T1000 (cell line): ENCODE measurements at regions not wholly inside any gene's neighbourhood (a gene's known extent, or its start where the extent isn't known, plus 50 kb on each side); places are given as distances from the start of the nearest gene placed in this dataset.

Experiments
- DNase-seq: peaks from one replicate; lab custom pipeline; 2025; ENCODE audit warnings: mixed read lengths; lab: John Stamatoyannopoulos, UW

DNA sequence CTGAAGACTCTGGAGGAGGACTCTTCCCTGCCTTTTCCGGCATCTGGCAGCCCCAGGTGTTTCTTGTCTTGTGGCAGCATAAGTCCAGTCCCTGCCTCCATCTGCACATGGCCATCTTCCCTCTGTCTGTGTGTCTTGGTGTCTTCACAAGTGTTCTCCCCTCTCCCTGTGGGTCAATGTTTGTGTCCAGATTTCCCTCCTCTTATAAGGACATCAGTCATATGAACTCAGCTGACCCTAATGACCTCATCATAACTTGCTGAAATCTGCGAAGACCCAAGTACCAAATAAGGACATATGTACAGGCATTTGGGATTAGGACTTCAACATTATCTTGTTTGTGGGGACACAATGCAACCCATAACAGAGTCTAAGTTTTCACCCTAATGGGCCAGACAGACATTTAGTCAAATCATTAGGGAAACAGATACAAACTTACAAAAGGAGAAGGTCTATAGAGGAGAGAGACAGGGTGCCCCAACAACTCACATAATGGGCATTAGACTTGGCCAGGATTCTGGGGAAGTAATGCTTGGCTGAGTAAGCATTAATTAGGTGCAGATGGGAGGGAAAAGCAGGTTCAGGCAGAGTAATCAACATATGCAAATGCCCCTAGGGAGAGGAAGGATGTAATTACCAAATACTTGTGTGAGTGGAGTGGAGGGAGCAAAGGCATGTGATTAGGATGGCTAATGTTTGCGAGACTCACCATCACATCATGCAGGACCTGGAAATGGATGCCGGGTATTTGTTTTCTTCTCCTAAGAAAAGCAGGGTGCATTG, 372.8 kb upstream of the TBL1XR1 start:
- no peak for DNase-seq

DNA sequence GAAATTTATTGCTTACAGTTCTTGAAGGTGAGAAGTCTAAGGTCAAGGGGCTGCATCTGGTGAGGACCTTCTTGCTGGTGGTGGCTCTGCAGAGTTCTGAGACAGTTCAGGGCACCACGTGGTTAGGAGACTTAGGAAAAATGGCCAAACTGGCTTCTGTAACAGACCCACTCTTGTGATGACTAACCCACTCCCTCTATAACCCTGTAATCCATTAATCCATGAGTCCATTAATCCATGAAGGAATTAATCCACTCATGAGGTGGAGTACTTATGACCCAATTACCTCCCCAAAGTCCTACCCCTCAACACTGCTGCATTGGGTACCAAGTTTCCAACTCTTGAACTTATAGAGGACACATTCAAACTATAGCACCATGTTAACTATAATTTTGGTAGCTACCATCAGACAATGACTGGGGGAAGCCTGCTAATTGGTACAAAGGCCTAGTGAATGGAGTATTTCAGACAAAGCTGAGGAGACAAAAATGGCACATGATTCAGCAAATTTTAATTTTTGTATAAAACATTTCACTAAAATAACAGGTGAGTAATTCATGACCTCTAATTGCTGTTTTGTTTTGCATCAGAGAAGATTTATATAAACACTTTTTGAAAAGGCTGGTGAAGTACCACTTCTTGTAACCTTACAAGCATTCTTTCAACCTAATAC, 374.1 kb upstream of the TBL1XR1 start:
- DNase-seq = no peak

DNA sequence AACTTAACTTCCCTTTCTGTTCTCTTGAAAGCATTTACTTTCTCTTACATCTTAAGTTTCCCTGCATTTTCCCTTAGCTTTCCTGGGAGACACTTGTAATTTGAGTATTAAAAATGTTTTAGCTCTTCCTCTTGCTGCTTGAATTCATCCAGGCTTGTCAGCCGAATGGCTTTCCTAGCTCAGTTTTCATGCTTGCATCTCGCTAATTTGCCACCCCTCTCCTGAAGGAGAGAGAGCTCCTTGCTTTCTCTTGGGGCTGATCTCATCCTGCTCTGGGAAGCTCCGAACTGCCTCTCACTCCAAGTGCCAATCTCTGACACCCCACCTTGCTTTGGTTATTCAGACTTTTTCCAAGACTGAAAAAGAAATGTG, 374.6 kb upstream of the TBL1XR1 start:
- DNase-seq = no peak

DNA sequence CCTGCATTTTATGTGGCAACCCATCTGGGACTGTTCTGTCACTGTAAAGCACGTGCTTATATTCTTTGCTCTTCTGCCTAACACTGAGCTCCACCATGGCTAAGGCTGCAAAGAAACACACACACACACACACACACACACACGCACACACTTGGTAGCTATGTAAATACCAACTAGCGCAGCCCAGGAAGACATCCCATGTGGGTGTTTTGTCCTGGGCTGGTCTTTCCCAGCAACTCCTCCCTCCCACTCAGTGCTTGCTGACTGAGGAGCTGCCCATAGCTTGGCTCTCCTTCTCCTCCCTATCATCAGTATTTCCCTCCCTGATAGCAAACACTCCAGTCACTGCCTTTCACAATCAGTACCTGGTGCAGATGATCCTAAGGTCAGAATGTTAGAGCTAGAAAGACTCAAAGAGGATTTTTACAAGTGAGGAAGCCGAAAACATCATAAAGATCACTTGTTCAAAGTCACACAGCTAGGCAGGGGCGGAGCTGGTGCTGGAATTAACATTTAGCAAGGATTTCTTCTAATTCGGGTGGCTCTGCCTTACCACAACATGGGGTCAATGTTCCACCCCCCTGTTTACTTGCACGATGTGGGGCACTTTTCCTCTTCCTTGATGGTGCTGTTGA, 377.1 kb upstream of the TBL1XR1 start:
- DNase-seq = no peak

DNA sequence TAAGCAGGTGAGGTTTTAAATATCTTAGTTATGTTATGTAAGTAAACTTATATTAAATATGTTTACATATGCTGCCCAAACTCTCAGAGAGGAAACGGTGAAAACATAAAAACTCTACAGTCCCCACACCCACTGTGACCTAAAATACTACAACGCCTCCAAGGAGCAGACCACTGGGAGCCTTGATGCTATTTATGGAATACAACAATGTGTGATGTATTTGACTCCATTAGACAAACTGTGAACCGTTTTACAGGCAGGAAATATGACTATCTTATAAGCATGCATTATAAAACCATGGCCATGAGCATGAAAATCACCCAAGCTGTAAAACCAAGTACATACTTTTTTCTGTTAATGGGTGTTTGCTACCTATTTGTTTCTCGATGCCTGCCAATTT, 379.5 kb upstream of the TBL1XR1 start:
- no peak for DNase-seq

DNA sequence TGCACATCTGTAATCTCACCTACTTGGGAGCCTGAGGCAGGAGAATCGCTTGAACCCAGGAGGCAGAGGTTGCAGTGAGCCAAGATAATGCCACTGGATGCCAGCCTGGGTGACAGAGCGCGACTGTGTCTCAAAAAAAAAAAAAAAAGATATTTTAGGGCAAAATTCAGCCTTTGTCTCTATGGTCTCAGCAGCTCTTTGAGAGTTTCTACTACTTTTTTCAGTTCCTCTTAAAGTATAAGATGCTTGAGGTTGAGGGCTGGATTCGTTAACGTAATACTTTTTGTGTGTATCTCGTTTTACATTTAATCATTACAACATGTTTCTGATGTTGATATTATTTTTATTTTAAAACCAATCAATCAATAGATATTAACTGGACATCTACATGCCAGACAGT, 381.2 kb upstream of the TBL1XR1 start:
- DNase-seq = no peak

DNA sequence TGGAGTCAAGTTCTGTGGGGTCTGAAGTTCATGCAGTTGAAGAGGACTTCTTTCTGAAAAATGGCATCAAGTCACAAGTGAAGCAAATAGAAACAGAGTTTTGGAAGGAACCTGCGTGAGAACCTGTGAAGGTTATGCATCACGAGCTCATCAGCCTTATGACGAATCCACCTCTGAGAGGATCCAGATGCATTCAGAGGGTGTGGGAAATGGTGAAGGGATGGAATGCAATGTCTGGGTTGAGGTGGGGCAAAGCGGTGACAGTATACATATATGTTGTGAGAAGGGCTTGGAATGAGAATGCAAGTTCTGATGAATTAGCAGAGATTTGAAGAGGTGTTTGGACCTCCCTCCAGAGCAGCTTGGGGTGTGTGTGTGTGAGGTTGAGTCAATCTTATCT, 382.1 kb upstream of the TBL1XR1 start:
- no peak for DNase-seq

DNA sequence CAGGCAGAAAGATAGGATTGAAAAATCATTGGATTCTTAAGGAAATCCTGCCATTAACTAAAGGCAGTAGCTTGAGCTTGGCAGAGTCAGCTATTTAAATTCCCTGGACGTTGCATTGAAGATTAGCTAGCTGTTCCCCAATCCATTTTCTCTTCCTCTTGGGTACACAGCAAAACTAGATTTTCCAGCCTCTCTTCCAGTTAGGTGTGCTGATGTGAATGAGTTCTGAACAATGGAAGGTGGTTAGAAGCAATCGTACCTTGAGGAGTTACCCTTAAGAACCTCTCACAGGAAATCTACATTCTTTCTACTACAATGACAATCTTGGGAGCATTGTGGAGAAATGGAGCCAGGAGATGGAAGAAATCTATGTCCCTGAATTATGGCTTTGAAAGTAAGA, 383.2 kb upstream of the TBL1XR1 start:
- no peak for DNase-seq

DNA sequence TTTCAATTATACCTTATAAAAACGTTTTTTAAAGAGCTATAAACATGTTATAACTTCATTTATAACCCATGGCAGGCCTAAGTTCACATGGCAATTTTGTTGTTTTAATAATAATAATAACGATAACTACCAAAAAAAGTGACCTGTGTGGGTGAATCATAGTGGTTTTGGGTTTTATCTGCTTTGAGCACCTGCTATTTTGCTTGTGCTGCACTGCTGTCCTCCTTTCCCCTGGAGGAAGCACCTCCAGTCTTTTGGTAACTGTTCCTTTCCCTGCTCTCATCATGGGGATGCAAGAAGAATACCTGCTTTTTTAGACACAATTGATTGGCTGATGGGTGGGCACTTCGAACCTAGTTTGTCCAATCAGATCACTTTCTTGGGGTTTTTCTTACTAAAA, 388.0 kb upstream of the TBL1XR1 start:
- no peak for DNase-seq

DNA sequence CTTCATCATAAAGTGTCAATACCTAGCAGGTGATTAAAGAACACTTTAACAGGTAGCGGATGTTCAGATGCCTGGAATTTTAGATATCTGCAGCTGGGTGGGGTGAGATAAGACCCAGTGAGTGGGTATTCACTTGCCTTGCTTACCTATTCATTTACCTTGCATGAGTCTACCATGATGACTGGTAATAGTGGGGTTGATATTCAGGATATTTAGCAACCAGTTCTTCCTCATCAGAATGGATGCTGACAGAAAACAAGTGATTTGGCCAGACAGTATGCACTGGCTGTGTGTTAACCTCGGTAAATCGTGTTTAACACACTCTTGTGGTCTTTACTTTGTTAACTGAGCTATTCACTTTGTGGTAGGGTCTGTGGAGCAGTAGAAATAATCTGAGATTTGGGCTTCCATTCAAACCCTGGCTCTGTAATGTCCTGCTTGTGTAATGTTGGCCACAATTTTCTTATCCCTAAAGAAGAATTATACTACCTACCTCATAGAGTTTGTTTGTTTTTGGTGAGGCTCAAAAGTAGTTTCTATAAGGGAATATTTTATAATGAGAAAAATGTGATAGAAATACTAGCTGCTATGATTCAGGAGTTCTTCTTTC, 391.9 kb upstream of the TBL1XR1 start:
- no peak for DNase-seq

DNA sequence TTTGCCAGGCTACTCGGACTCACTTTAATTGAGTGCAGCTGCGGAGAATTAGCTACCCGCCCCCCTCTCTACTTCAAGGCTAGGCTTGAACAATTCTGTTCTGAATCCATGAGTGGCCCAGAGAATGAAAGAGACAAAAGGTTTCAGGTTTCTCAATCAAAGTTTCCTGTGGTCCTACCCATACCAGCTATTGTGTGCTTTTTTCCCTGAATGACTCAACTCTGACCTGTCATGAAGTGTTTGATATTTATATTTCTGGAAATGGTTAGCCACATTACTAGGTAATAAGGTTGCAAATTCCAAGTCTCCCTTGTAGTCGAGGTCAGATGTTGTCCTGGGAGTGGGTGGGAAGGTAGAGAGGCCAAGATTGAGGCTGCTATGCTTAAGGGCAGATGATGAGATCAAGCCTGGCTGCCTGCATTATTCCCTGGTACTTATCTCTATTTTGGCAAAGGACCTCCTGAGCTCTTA, 392.7 kb upstream of the TBL1XR1 start:
- peak; percentile 33 for DNase-seq

DNA sequence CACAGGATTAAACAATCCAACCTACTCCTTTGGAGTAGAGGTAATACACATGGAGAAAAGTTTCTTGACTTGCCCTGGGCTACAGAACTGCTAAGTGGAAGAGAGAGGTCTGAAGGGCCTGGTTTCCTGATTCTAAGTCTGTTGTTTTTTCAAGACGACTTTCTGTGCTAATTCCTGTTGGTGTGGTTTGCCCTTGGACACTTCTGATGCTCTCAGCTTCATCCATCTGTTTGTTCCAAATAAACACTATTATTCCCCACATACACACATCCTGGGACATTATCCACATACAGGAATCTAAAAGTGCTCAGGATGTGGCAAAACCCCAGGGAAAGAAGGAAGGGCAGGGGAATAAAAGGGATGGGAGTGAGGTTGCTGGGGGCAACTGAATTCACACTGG, 393.5 kb upstream of the TBL1XR1 start:
- no peak for DNase-seq

DNA sequence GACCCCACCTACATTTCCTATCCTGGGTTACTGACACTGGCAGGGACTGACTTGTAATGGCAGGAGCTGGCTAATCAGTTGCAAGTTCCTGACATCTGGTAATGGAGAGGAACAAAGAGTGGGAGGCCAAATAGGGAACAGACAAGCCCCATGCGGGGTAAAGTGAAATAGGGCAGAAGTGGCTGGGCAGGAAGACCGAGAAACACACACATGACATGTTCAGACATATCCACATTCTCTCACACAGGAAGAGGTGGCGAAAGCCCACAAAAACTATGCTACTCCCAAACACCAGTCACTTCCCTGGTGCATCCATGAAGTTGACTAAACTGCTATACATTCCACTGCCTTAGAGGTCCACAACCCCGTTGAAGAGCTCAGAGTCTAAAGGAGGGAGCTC, 394.1 kb upstream of the TBL1XR1 start:
- DNase-seq = no peak

DNA sequence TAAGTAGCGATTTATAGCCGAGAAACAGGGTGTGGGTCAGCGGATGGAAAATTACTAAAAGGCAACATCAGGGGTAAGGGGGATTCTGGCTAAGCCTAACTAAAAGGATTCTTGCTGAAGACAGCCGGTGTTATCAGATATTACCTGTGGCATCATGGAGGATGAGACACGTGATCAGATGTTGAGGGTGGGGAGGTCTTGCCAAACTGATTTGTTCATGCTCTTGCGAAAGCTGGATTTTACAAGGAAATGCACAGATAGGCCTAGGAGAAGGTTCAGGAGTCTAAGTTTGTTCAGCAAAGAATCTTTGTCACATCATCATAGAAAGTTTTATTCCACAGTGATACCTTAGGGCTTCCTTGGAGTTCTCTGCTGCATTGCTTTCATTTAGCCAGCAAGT, 396.8 kb upstream of the TBL1XR1 start:
- no peak for DNase-seq

DNA sequence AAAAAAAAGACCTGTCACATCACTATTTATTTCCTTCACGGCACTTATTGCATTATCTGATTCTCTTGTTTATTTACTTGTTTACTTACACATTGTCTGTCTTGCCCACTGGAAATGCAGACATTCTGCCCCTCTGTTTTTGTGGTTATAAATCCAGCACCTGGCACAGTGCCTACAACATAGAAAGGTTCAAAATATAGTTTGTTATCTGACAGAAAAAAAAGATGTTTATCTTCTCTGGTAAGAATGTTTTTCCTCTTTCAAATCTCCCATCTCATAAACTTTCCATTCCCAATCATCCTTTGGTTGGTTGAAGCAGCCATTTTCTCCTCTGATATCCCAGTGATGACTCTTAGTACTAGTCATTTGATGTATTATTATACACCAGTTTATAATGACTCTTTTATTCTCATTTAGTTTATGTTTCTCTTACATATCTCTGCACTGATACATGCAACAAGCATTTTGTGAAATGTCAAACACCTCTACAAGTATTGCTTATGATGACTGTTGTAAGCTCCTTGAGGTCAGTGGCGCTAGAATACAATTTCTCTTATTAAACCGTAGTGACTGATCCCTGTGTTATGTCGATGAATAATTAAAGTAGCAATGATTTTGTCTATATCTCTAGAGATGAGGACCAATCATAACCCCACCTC, 398.4 kb upstream of the TBL1XR1 start:
- no peak for DNase-seq

DNA sequence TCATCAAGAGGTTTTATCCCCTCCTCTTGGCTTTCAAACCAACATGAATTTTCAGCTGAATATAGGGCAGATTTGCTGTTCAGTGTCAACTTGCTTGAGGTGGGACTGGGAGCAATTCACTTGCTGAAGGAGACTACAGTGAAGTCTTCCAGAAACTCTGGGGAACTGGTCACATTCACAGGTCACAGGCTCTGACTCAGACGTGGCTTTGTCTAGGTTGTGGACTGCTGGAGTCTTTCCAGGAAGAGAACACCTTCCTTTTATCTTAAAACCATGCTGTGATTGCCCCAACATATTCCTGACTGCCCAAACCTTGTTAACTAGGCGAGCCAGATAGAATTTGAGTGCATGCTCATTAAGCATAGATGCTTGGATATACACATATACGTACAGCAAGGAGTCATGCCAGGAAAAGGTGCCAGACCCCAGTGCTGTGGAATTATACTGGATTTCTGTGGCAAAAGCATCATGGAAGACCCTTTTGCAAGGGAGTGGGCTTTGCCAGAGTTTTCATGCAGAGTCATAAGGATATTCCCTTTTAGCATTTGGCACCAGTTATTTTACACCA, 399.1 kb upstream of the TBL1XR1 start:
- DNase-seq = no peak

DNA sequence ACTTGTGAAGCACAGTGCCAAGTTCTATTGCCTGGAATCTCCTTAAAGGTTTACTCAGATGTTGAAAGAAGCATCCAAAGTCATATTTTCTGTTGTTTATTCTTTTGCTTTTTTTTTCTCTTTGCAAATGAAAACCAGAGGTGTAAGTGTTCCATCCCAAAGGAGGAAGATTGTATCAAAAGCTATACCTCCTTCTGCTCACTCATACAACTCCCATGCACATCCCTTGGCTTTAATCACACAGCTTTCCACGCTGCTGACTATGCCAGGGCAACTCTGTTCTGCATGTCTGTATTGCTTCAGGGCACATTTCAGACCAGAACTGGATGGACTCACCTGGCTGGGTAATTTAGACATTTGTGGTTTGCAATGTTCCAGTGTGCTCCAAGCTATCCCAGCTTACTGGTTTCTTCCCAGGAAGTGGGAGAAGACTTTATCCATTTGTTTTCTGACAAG, 399.6 kb upstream of the TBL1XR1 start:
- DNase-seq = no peak

DNA sequence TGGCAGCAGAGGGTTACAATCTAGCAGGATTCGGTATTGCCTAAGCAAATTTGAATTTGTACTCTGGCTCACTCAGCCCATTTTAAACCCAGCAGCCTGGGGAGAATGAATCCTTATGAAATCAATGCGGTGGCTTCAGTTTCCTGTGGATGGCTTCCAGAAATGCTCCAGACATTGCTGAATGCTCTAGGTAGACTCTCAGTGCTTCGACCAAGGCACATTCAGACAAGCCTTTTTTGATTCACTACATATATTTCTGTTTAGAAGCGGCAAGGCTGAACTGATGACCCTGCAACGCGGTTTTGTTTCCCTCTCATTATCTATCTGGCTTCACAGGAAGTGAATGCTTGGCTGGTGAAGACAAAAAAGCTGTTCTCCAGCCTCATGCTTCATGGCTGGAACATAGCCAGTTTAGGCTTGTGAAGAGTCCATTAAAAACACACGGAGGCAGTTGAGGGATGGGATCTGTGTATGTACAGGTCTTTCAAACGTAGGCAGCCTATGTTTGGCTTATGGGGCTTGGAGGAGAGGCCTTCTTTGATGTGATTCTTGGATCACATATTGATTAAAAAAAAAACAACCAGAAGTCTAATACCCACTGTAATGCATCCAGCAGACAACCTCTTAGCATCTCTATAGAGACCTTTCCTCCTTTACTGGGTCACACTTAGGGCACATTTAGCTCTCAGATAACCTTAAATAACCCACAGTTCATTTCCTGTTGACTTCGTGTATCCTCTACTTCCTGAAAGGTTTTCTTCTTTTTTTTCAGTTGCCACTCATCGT, 400.2 kb upstream of the TBL1XR1 start:
- DNase-seq = no peak

DNA sequence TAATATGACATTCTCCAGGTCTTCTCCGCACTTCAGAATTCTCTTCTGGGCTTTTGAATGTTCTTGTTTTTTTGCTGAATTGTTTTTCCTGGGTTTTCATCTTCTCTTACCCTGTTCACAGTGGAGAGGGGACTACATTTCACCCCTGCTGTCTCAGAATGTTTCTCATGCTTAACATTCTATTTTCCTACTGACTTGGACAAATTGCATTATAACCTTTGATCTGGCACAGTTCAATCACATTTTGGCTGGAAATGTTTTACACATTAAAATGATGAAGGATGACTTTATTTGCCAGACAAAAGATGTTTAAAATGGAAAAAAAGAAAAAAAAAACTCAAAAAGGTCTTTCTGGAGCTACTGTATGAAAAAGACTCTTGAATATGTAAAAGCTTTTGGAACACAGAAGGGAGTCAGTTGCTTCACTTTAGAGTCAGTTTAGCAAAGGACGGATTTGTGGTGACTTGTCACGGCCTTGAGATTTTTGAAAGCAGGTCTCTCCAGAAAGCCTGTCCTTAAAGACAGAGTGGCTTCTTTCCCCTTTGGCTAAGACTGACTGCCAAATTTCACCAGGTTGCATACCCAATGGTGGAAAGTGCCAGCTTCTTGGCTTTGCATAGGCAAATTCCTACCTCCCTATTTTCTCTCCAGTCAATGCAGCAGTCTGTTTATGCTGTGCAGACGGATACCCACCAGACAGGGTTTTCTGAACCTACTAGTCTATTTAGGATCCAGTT, 401.0 kb upstream of the TBL1XR1 start:
- DNase-seq = no peak

DNA sequence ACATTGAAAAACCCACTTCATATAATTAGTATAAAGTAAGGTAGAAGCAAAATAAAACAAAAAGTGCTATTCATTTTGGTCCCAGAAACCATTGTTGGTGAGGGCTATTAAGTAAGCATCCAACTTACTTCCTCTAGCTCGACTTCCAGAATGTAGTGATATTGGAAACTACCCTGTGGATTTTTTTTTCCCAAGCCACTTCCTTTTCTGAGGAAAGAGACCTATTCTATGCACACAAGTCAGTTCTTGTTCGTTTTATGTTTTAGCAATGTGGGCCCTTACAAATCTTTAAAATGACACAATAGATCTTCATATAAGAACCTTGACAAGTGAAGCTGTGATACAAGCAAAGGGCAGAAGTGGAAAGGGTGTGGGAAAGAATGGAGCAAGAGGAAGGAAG, 402.0 kb upstream of the TBL1XR1 start:
- no peak for DNase-seq
